Stimulated activated CD8-positive, alpha-beta memory T cell treated with anti-CD3 and anti-CD28 coated beads, Interleukin-4, amount 100 ng/mL, for 48 hours (primary cell): ENCODE measurements at regions not wholly inside any gene's neighbourhood (a gene's known extent, or its start where the extent isn't known, plus 50 kb on each side); places are given as distances from the start of the nearest gene placed in this dataset.

Experiments used
- DNase-seq: peaks from one replicate; pipeline ENCODE4 v3.0.0-alpha.2; 2020

DNA sequence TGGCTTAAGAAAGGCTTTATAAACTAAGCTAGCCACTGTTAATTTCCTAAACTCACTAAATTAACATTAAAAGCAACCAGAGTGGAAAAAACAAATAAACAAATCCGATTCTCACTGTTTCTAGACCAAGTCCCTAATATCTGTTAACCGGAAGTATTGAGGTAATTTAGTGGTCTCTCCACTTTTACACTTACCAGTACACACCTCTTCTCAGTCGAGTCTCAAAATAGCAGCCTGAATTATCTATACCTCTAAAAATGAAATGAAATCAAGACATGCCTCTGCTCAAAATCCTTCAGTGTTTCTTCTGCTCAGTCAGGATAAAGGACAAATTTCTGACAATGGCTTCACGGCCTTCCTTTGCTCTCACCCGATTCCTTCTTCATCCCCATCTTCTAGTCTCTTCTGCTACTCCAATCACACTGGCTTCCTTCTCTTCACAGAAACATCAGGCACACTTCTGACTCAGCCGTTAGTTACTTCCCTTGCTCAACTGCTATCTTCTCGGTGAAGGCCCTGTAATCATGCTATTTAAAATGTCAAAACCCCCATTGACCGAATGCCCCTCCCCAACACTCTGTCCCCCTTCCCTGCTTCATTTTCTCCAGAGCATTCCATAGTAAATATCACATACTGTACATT lies 161.3 kb downstream of the KITLG start:
- no peak for DNase-seq

DNA sequence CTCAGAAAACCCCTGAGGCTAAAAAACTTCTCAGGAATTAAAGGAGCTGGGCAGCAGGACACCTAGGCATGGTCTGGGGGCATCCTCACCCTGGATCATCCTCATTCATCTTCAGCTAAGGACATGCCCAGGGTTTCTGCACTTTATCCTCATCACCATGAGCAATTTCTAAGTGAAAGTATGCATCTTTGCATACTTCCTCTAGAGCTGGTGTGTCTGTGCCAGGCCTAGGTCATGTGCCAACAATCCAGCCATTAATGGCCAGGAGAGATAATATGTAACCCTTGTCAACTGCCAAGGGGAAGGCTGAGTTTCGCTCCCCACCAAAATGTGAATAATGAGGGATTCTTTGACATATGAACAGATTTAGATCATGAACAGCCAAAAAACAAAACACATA lies 160.5 kb downstream of the KITLG start:
- DNase-seq: no peak

DNA sequence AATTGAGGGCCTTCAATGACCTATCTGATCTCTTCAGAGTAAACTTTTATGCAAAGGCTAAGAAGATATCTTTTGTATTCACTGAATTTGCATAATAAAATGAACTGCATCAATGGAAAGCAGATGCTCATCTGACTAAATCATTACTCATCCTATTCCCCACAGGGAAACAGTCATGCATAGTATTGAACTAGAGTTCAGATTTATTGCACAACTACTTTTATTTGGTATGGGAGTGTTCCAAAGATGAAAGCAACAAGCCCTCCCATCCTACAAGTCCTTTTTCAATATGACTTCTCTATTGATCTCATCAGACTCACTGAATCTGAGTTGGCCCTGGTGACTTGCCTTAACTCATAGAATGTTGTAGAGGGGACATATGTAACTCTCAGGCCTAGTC lies 159.8 kb downstream of the KITLG start:
- no peak for DNase-seq

DNA sequence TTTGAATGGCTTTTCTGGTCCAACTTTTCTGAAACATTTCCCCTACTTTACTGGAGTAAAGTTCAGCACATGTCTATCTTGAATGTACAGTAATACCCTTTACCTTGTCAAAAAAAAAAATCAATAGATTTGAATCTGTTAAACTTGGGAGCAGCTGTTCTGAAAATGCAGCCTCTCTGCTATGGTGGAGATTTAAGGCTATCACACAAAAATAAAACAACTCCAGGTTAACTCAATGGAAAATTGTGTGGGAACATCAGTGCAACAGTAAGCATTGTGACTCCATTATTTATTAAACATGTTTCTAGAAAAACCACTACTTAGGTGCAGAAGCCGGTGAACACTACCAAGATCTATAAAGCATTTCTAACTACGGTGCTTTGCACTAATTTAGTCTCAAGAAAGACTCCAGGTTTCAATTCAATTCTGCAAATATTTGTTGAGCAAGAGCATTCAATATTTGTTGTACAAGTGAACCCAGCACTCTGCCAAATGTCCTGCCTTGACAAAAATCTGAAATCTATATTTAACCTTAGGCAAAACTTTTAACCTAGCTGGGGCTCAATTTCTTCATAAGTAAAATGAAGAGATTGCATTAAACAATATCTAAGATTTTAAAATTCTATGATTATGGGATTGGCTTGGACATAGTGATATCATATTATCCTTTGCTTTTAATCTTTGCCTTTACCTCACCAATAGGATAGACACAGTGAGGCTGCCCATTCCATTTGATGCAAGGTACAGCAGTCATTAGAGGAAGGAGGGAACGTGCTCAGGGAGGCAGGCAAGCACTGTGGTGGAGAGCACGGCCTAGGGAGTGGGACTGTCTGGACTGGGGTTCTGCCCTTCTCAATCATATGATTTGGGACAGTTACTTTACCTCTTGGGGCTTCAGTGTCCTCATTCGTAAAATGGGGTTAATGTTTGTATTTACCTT lies 155.2 kb downstream of the KITLG start:
- no peak for DNase-seq

DNA sequence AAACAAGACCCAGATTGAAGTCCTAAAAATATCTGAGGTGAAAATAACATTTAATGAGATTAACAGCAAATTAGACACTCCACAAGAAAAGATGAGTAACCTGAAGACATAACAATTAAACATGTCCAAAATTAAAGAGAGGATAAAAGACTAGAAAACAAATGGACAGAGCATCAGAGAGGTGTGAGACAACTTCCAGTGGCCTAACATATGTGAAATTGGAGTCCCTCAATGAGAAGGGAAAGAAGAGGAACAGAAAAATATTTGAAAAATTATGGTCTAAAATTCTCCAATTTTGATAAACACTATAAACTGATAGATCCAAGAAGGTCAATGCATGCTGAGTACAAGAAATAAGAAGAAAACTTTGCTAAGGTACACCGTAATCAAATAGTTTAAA lies 151.9 kb downstream of the KITLG start:
- DNase-seq: no peak

DNA sequence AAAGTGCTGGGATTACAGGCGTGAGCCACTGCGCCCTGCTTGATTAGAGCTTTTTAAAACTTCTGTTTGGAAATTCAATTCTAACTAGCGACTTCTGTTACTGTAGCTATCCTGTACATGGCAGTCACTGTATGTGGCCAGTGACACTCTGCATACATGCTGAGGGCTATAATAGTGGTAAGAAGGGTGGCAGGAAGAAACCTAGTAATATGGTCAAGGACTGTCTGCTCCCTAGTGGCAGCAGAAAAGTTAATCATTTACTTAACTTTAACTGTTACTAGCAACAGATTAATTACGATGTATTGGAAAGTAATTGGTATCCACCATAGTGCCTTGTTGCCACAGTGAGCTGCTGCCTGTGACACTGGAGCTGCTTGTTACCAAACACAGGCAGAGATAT lies 149.0 kb downstream of the KITLG start:
- no peak for DNase-seq

DNA sequence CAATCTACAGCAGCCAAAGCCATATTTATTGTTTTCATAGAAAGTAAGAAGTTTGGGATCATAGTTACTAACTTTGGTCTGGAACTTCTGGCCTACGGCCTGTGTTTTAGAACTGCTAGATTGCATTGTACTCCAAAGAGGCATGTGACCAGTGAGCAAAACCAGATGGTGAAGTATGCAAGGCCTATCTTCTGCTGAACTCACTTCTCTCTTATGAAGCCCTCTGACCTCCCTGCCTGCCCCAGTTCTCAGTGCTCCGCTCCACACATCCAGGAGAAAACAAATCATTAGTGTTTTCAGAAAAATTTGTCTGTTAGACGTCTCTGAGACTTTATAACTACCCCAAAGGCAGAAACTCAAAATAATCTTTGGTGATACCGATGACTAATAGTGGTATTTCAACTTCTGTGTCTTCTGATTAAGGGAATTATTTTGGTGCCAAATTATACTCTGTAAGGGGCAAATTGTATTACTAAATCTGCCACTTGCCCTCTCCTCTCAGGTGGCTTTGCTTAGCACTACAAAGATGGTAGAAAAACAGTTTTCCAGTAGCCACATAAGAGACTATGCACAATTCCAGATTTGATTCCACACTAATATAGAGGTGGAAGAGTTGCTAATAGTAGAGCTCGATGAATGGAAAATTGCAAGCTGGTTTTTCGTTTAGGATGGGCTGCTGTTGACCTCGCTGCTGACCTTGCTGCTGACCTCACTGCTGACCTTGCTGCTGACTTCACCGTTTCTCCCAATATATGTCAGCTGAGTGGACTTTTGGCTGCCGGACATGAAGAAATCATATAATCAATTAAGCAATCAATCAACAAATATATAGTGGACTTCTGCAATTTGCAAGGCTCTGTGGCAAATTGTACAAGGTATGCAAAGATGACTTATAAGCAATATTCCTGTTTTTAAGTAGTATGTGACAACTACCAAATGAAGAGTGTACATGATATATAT lies 147.5 kb downstream of the KITLG start:
- no peak for DNase-seq

DNA sequence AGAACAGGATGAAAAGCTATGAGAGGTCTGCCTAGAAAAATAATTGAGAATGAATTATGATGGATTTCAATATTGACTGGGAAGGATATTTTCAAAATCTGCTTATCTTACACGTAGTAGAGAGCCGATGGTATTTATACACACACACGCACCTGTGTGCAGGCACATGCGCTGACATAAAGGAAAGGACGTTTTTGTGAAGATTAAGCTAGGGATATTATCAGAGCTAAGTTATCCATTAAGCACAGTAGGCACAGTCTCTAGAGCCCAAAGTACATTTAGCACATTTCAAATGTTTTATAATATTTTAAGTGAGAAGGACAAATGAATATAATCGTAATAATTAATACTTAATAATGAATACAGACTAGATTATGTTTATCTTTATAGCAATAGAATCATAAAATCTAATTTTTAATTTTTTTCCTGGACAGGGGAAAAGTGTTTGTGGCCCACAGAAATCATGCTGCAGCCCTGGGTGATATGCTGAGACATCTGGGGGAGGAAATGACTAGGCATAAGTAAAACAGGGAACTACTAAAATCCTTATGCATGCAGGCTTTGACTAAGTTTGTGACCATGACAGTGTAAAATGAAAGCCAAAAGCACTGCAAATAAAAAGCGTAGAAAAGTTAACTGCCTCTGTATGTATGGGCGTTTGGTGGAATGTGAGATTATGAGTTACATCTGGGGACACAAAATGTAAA lies 146.1 kb downstream of the KITLG start:
- no peak for DNase-seq

DNA sequence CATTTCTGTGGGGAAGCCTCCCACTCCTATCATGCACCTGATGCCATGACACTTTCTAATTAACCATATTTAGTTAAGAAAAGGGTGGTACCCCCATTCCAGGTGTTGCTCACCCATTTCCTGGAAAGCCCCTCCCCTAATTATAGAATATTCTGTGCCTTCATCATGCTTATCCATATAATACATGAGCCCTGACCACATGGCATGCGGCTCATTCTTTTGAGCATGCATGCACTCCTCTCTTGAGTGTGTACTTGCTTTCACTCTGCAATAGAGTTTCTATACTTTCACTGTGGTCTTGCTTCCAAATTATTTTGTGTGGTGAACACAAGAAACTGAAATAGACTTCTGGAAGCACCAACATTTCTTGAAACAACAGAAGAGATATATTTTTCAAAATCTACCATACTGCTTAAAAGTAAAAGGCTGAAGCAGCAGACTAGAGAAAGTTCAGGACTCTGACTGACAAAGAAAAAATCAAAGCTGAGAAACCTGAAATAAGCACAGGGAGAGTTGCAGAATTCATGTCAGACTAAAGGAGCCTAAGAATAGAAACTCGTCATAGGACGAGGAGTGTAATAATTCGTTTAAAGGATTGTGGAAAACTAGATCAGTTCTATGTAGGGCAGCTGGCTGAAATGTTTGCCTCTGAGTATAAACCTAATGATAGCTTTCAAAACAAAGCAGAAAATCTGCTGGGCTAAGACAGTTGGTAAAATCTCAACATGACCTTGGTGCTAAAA lies 144.8 kb downstream of the KITLG start:
- DNase-seq: no peak

DNA sequence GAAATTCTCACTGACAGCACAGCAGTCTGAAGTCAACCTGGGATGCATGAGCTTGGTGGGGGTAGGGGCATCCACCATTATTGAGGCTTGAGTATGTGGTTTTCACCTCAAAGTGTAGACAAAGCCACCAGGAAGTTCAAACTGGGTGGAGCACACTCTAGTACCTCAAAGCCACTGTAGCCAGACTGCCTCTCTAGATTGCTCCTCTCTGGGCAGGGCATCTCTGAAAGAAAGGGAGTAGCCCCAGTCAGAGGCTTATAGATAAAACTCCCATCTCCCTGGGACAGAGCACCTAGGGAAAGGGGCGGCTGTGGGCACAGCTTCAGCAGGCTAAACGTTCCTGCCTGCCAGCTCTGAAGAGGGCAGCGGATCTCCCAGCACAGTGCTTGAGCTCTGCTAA lies 143.0 kb downstream of the KITLG start:
- DNase-seq: no peak
